AG10803 (cell line): ENCODE measurements at regions not wholly inside any gene's neighbourhood (a gene's known extent, or its start where the extent isn't known, plus 50 kb on each side); places are given as distances from the start of the nearest gene placed in this dataset.
A peak's percentile ranks its signal among the peaks of the same experiment; 100 is the strongest.

Experiments used
- DNase-seq: peaks from one replicate; pipeline ENCODE4 v3.0.0; 2010; ENCODE audit warnings: low read depth
- H3K4me3 ChIP-seq: 2 replicates; pipeline ENCODE4 v1.5.1; 2011; ENCODE audit warnings: mild to moderate bottlenecking, low read length, control low read depth
- TF ChIP-seq, protein P1 (sequence below): conservative IDR thresholded peaks from 2 replicates; pipeline ENCODE4 v1.5.1; 2011; ENCODE audit warnings: mild to moderate bottlenecking, low read length, control low read depth, inconsistent platforms

- TF ChIP-seq, protein P1, sequence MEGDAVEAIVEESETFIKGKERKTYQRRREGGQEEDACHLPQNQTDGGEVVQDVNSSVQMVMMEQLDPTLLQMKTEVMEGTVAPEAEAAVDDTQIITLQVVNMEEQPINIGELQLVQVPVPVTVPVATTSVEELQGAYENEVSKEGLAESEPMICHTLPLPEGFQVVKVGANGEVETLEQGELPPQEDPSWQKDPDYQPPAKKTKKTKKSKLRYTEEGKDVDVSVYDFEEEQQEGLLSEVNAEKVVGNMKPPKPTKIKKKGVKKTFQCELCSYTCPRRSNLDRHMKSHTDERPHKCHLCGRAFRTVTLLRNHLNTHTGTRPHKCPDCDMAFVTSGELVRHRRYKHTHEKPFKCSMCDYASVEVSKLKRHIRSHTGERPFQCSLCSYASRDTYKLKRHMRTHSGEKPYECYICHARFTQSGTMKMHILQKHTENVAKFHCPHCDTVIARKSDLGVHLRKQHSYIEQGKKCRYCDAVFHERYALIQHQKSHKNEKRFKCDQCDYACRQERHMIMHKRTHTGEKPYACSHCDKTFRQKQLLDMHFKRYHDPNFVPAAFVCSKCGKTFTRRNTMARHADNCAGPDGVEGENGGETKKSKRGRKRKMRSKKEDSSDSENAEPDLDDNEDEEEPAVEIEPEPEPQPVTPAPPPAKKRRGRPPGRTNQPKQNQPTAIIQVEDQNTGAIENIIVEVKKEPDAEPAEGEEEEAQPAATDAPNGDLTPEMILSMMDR = no peak
- no peak overlapping the region for H3K4me3 ChIP-seq
- DNase-seq = peak; percentile 56
These were observed 356.0 kb upstream of the GALNT5 start for GRCh38 chr2:156901373-156902031.

DNA sequence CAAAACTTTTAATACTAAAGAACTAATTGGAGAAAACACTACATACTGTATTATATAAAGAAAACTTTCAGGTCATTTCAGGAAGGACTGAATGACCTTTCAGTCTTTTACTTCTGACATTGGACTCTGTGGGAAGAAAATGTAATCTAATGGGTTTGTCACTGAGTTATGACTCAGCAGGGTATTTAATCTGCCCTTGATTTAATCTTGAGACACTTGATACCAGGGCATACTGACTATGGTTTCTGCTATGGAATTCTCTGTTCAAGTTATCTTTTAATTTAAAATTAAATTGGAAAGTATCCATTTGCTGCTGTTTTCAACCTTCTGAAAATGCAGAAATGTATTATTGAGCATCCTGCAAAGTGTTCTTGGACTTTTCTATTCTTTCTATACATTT, 354.2 kb upstream of the GALNT5 start:
- no peak for DNase-seq
- no peak overlapping the region for H3K4me3 ChIP-seq
- TF ChIP-seq, protein P1 = no peak

GRCh38 chr2:156907806-156908205, 349.7 kb upstream of the GALNT5 start:
- H3K4me3 ChIP-seq = no peak overlapping the region
- TF ChIP-seq, protein P1 = no peak
- DNase-seq = no peak

DNA sequence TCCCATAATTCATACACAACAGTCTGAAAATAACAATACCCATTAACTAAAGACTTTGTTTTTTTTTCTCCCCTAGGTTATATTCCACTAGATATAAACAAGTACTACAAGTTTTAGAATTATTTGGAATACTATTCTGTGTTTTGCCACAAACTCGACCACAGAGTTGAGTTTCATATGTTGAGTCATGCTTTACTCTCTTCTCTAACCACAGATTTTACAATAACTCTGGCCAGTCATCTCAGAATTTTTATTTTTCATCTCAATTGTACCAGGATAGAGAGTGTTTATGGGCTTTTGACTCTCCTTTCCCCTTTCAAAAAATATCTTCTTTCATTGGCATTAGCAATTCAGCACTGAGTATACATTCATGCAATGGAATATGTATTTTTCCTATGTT, 348.7 kb upstream of the GALNT5 start:
- TF ChIP-seq, protein P1 = no peak
- peak; percentile 75 for DNase-seq
- no peak overlapping the region for H3K4me3 ChIP-seq

DNA sequence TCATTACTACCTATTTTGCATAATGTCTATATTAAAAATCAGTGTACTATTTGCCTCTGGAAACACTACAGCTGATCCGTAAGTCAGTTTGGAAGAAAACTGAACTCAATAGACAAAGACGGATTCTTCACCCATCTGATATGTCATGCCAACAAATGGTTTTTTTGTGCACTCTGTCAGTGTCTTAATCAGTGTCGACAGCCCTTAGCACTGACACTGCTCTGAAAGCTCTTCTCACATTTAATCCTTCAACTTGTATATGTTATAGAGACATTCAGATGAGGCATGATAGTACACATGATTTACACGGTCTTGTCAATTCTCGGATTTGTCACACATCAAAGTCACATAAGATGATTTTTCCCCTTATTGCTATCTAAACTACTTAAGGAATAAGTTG, 347.5 kb upstream of the GALNT5 start:
- no peak for DNase-seq
- H3K4me3 ChIP-seq = no peak overlapping the region
- TF ChIP-seq, protein P1 = no peak

DNA sequence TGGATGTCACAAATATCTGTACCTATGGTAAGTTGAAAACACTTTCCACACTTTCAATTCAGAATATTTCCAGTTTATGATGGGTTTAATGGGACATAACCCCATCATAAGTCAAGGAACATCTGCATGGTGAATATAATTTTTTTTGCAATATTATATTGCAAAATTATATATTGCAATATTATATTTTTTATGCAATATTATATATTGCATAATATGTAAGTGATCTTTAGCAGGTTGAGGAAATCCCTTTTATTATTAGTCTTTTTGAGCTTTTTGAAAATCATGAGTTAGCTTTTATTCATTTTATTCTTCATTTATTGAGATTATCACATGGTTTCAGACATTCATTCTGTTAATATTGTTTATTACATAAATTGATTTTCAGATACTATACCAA, 342.2 kb upstream of the GALNT5 start:
- DNase-seq = no peak
- TF ChIP-seq, protein P1 = no peak
- no peak overlapping the region for H3K4me3 ChIP-seq

DNA sequence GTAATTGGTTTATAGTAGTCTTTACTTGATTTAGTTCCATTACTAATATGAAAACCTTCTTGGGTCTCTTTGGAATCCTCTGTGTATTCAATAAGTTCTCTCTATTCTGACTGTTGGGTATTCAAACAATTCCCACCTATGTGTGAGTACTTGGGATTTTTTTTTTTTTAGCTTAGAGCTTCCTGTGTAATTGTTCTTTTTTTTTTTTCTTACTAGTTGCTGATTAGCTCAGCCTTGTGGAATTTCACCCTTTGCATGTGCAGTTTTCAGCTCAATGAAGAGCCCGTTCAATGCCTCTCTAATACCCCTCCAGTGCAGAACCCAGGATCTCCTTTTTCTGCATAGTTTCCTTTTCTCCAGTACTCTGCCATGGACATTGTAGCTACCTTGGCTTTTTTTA, 339.1 kb upstream of the GALNT5 start:
- TF ChIP-seq, protein P1 = no peak
- DNase-seq = peak; percentile 2
- no peak overlapping the region for H3K4me3 ChIP-seq
